Peyer's patch (tissue), 4 donors: ENCODE measurements at regions not wholly inside any gene's neighbourhood (a gene's known extent, or its start where the extent isn't known, plus 50 kb on each side); places are given as distances from the start of the nearest gene placed in this dataset.

ENCODE experiments used
- DNase-seq, 3 donors: peaks; one replicate each; pipeline ENCODE4 v3.0.0-alpha.2; 2017 to 2019
- H3K27ac ChIP-seq, 4 donors: fragments of 200-600 bp; sonication (generic); one replicate each; pipeline ENCODE4 v1.5.1; 2016 to 2019
- H3K27me3 ChIP-seq, 2 donors: fragments of 200-600 bp; sonication (generic); one replicate each; pipeline ENCODE4 v1.5.1; 2019
- H3K36me3 ChIP-seq, 3 donors: fragments of 200-600 bp; sonication (generic); one replicate each; pipeline ENCODE4 v1.5.1; 2016 to 2019
- H3K4me1 ChIP-seq, 4 donors: fragments of 200-600 bp; sonication (generic); one replicate each; pipeline ENCODE4 v1.5.1; 2016 to 2019
- H3K4me3 ChIP-seq, 4 donors: fragments of 200-600 bp; sonication (generic); 1 replicate in 3 of 4; 2 replicates in 1 of 4; pipeline ENCODE4 v1.5.1; 2016 to 2019; ENCODE audit warnings: mild to moderate bottlenecking in 1 of 4
- H3K9me3 ChIP-seq, 4 donors: fragments of 200-600 bp; sonication (generic); one replicate each; pipeline ENCODE4 v1.5.1; 2016 to 2019; ENCODE audit warnings: mild to moderate bottlenecking in 1 of 4
- POLR2A ChIP-seq, 2 donors: fragments of 450-650 bp; IDR thresholded peaks; one replicate each; pipeline ENCODE4 v1.5.1; 2017; ENCODE audit warnings: antibody characterized with exemption in 2 of 2, mild to moderate bottlenecking in 2 of 2, moderate library complexity in 2 of 2
- TF ChIP-seq, protein P1 (sequence below), 6 experiments: fragments of 450-650 bp in 4 of 6; fragments of 200-600 bp in 2 of 6; sonication (generic) in 1 of 6; IDR thresholded peaks; one replicate each; pipeline ENCODE4 v1.5.1; 2017 to 2019; ENCODE audit warnings: antibody characterized with exemption in 6 of 6, mild to moderate bottlenecking in 3 of 6, moderate library complexity in 1 of 6

DNA sequence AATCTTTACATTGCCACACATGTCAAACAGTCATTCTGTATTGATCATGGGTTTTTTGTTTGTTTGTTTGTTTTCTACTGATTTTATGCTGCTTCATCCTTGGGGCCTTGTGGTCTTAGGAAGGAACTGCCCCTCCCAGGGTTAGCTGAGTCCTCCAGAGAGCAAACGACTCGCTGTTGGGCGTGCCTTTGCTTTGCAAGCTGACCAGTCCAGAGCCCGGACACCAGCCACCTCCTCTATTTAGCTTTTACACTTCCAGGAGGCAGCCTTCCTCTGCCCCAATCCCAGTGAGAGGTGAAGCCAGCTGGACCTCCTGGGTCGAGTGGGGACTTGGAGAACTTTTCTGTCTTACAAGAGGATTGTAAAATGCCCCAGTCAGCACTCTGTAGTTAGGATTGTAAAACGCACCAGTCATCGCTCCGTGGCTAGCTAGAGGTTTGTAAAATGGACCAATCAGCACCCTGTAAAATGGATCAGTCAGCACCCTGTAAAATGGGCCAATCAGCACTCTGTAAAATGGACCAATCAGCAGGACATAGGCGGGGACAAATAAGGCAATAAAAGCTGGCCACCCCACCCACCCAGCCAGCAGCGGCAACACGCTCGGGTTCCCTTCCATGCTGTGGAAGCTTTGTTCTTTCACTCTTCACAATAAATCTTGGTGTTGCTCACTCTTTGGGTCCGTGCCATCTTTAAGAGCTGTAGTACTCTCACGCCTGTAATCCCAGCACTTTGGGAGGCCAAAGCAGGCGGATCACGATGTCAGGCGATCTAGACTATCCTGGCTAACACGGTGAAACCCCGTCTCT, 154.4 kb downstream of the ERCC6L2 start:
- Histone ChIP-seq H3K27ac (peak overlapping the region in 1 of 4 donors; percentile 20), H3K27me3 (no peaks in the 10 kb centered on the region), H3K4me1 (peaks cover 0 to 7% (median 3%) of the 10 kb centered on the region in 4 donors), H3K9me3 (peaks cover 0 to 4% (median 0%) of the 10 kb centered on the region in 4 donors), H3K4me3 (no peak overlapping the region), H3K36me3 (no peaks in the 10 kb centered on the region)
- TF ChIP-seq, protein P1, sequence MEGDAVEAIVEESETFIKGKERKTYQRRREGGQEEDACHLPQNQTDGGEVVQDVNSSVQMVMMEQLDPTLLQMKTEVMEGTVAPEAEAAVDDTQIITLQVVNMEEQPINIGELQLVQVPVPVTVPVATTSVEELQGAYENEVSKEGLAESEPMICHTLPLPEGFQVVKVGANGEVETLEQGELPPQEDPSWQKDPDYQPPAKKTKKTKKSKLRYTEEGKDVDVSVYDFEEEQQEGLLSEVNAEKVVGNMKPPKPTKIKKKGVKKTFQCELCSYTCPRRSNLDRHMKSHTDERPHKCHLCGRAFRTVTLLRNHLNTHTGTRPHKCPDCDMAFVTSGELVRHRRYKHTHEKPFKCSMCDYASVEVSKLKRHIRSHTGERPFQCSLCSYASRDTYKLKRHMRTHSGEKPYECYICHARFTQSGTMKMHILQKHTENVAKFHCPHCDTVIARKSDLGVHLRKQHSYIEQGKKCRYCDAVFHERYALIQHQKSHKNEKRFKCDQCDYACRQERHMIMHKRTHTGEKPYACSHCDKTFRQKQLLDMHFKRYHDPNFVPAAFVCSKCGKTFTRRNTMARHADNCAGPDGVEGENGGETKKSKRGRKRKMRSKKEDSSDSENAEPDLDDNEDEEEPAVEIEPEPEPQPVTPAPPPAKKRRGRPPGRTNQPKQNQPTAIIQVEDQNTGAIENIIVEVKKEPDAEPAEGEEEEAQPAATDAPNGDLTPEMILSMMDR (IDR thresholded peaks at IDR 0.05) = no peak
- TF ChIP-seq POLR2A (IDR thresholded peaks at IDR 0.05) = no peak
- DNase-seq = peak in 1 of 3 donors; percentile 39

DNA sequence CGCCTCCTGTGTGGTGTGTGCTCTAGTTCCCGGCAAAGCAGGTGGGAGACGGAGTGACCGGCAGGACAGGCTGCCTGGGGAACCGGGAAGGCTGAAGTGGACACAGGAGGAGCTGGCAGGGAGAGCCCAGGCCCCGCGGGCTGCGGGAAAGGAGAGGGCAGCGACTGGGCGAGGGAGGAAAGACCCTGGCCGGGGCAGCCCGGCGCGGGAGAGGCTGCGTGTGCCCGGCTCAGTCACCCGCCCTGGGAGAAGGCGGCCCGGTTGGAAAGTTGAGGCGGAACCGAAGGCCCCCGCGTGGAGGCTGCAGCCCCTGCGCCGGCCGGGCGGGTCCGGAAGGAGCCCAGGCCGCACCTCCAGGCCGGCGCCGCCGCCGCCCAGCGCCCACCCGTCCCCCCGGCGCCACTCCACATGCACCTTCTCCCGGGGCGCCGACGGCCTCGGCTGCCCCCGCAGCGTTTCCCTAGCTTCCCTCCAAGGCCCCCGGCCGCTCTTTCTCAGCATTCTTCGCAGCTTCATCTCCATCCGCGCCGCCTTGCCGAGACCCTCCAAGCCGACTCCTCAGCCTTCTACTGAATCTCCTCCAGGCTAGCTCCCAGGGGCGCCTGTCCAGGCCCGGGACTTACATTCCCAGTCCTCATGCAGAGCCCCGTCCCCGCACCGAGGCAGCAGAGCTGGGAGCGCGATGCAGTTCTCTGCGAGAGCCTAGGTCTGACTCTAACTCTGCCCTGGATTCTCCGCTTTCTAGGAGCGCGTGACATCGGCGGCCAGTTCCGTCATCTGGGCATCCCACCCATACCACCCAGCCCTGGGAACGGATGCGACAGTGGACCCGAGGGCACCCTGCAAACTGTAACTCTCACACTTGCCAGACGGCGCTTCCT, 152.0 kb downstream of the ERCC6L2 start:
- no peak for DNase-seq
- Histone ChIP-seq H3K4me1 (peaks cover 0 to 9% (median 3%) of the 10 kb centered on the region in 4 donors), H3K27me3 (peaks cover 0 to 1% of the 10 kb centered on the region in 2 donors), H3K36me3 (no peaks in the 10 kb centered on the region), H3K27ac (peak overlapping the region in 3 of 4 donors; percentile 24 to 35 (median 31)), H3K4me3 (peak overlapping the region; percentile 13 to 47 (median 37)), H3K9me3 (no peaks in the 10 kb centered on the region)
- TF ChIP-seq, protein P1 (IDR thresholded peaks at IDR 0.05) = peak in 1 of 6 experiments; percentile 16
- no peak for TF ChIP-seq POLR2A (IDR thresholded peaks at IDR 0.05)

DNA sequence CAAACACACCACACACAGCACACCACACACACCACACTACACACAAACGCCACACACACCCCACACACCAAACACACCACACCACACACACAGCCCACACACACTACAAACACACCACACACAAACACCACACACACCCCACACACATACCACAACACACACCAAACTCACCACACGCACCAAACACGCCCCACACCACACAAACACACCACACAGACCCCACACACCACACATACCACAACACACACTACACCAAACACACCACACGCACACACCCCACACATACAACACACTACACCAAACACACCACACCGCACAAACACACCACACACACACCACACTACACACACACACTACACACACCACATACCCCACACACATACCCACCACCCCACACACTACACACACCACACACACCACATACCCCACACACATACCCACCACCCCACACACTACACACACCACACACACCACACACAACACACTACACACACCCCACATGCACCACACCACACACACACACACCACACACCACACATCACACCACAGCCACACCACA, 151.2 kb downstream of the ERCC6L2 start:
- Histone ChIP-seq H3K27ac (peak overlapping the region in 3 of 4 donors; percentile 24 to 35 (median 31)), H3K36me3 (no peaks in the 10 kb centered on the region), H3K9me3 (no peaks in the 10 kb centered on the region), H3K4me3 (peak overlapping the region in 2 of 4 donors; percentile 41 to 47), H3K4me1 (peaks cover 0 to 16% (median 3%) of the 10 kb centered on the region in 4 donors), H3K27me3 (peaks cover 0 to 9% of the 10 kb centered on the region in 2 donors)
- TF ChIP-seq POLR2A (IDR thresholded peaks at IDR 0.05) = no peak
- TF ChIP-seq, protein P1 (IDR thresholded peaks at IDR 0.05) = no peak
- no peak for DNase-seq

DNA sequence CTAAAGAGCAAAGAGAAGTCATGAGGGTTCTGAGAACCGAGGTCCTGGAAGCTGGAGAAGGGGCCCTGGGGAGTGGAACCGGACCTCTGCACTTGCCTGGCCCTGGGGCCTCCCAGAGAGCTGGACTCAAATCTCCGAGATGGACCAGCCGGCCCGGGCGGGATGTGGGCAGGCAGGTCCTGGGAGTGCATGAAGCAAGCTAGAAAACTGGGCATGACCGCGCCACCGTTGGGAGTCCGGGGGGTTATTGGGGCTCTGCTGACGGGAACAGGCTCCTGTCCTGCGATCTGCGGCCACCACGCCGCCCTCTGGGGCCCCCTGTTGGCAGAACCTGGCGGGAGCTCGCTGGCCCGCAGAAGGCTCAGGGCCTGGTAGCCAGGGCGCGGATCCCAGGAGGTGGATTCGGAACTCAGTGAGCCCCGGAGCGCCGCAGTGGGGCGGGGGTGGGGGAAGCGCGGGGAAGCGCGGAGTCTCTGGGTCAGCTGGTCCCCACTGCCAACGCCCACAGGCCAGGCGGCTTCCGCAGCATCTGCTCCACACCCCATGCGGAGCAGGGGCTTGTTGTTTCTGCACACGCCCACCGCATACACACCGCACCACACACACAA, 150.6 kb downstream of the ERCC6L2 start:
- Histone ChIP-seq H3K27me3 (peaks cover 0 to 15% of the 10 kb centered on the region in 2 donors), H3K4me3 (no peak overlapping the region), H3K9me3 (no peaks in the 10 kb centered on the region), H3K36me3 (no peaks in the 10 kb centered on the region), H3K27ac (no peak overlapping the region), H3K4me1 (peaks cover 0 to 23% (median 3%) of the 10 kb centered on the region in 4 donors)
- TF ChIP-seq, protein P1 (IDR thresholded peaks at IDR 0.05) = no peak
- no peak for TF ChIP-seq POLR2A (IDR thresholded peaks at IDR 0.05)
- no peak for DNase-seq

DNA sequence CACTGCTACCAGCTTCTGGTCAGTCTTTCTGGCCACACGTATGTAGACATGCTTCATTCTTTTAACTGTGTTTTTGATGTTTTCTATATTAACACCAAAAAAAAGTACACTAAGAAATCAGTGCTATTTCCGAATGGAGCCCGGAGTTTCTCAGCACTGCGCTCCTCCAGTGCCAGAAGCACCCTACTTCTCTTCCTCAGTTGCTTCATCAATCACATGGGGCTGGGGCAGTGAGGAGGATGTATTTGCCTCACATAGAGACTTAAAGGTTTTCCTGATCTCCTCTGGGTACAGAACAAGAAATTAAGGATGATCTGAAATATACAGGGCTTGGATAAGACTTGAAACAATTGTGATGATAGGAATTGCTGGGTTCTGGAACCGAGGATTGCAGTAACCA, 148.0 kb downstream of the ERCC6L2 start:
- H3K36me3 ChIP-seq = no peaks in the 10 kb centered on the region

More for the DNA sequence above, 148.0 kb downstream of the ERCC6L2 start:
- H3K27ac ChIP-seq = peak overlapping the region in 1 of 4 donors; percentile 91
- no peak for DNase-seq
- H3K4me3 ChIP-seq = no peak overlapping the region
- H3K9me3 ChIP-seq = no peaks in the 10 kb centered on the region
- H3K27me3 ChIP-seq = peaks cover 0 to 15% of the 10 kb centered on the region in 2 donors
- no peak for TF ChIP-seq POLR2A (IDR thresholded peaks at IDR 0.05)
- TF ChIP-seq, protein P1 (IDR thresholded peaks at IDR 0.05) = no peak
- peaks cover 0 to 29% (median 3%) of the 10 kb centered on the region in 4 donors for H3K4me1 ChIP-seq
